ENCODE measurements at regions not wholly inside any gene's neighbourhood (a gene's known extent, or its start where the extent isn't known, plus 50 kb on each side); places are given as distances from the start of the nearest gene placed in this dataset.

DNA sequence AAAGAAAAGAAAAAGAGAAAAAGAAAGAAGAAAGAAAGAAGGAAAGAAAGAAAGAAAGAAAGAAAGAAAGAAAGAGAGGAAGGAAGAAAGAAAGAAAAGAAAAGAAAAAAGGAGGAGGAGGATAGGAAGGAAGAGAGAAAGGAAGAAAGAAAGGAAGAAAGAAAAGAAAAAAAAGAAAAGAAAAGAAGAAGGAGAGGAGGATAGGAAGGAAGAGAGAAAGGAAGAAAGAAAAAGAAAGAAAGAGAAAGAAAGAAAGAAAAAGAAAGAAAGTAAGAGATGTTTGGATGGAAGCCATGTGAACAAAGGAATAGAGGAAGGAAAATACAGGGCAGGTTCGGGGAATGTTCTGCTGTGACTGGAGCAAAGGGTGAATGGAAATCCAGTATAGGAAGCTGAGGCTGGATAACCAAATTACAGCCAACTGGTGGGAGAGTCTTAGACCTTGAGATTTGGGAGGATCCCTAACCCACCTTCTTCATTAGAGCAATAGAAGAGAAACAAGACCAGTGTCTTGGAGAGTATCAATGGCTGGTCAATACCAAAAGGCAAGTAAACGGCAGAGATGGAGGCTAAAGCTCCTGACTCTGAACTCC is 94.9 kb downstream of the RASSF10 start:
- in situ Hi-C loops (cut with MboI; ENCODE audit: low sequenced_read_pairs, unreplicated experiment) = no loop called here

GRCh38 chr11:13104619-13105236 is 95.6 kb downstream of the RASSF10 start:
- no peak for DNase-seq (ENCODE audit: low spot score)
- in situ Hi-C loops (cut with MboI; ENCODE audit: low sequenced_read_pairs, unreplicated experiment) = no loop called here
- TF ChIP-seq, protein P1, sequence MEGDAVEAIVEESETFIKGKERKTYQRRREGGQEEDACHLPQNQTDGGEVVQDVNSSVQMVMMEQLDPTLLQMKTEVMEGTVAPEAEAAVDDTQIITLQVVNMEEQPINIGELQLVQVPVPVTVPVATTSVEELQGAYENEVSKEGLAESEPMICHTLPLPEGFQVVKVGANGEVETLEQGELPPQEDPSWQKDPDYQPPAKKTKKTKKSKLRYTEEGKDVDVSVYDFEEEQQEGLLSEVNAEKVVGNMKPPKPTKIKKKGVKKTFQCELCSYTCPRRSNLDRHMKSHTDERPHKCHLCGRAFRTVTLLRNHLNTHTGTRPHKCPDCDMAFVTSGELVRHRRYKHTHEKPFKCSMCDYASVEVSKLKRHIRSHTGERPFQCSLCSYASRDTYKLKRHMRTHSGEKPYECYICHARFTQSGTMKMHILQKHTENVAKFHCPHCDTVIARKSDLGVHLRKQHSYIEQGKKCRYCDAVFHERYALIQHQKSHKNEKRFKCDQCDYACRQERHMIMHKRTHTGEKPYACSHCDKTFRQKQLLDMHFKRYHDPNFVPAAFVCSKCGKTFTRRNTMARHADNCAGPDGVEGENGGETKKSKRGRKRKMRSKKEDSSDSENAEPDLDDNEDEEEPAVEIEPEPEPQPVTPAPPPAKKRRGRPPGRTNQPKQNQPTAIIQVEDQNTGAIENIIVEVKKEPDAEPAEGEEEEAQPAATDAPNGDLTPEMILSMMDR (IDR thresholded peaks at IDR 0.05; ENCODE audit: borderline replicate concordance, control extremely low read depth, extremely low read depth, insufficient read depth, missing control alignments) = no peak

More for the DNA sequence above, 94.9 kb downstream of the RASSF10 start:
- no peak for DNase-seq (ENCODE audit: low spot score)
- TF ChIP-seq, protein P1 (IDR thresholded peaks at IDR 0.05; ENCODE audit: borderline replicate concordance, control extremely low read depth, extremely low read depth, insufficient read depth, missing control alignments) = no peak

GRCh38 chr11:13105237-13105844 is 96.2 kb downstream of the RASSF10 start:
- TF ChIP-seq, protein P1 (IDR thresholded peaks at IDR 0.05; ENCODE audit: borderline replicate concordance, control extremely low read depth, extremely low read depth, insufficient read depth, missing control alignments) = no peak
- no peak for DNase-seq (ENCODE audit: low spot score)
- in situ Hi-C loops (cut with MboI; ENCODE audit: low sequenced_read_pairs, unreplicated experiment) = no loop called here

GRCh38 chr11:13107544-13108044 is 98.5 kb downstream of the RASSF10 start:
- in situ Hi-C loops (cut with MboI; ENCODE audit: low sequenced_read_pairs, unreplicated experiment) = no loop called here
- TF ChIP-seq, protein P1 (IDR thresholded peaks at IDR 0.05; ENCODE audit: borderline replicate concordance, control extremely low read depth, extremely low read depth, insufficient read depth, missing control alignments) = no peak
- DNase-seq (ENCODE audit: low spot score) = no peak

DNA sequence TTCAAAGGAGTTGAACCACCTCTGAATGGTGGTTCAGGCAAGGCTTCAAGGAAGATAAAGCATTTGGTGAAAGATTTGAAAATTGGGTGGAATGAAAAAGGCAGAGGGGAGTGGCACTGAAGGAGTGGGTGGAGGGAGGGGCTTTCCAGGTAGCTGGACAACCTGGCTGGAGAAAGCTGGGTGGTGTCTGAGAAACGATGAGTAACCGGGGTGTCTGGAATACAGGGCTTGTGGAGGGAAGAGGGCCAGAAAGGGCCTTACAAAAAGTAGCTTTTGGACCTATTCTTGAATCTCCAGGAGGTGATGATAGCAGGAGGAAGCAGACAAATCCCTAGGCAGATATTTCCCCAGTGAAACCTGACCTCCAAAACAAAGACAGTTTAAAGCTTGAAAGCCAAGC is 99.3 kb downstream of the RASSF10 start:
- in situ Hi-C loops (cut with MboI; ENCODE audit: low sequenced_read_pairs, unreplicated experiment) = no loop called here
- DNase-seq (ENCODE audit: low spot score) = no peak
- TF ChIP-seq, protein P1 (IDR thresholded peaks at IDR 0.05; ENCODE audit: borderline replicate concordance, control extremely low read depth, extremely low read depth, insufficient read depth, missing control alignments) = no peak

DNA sequence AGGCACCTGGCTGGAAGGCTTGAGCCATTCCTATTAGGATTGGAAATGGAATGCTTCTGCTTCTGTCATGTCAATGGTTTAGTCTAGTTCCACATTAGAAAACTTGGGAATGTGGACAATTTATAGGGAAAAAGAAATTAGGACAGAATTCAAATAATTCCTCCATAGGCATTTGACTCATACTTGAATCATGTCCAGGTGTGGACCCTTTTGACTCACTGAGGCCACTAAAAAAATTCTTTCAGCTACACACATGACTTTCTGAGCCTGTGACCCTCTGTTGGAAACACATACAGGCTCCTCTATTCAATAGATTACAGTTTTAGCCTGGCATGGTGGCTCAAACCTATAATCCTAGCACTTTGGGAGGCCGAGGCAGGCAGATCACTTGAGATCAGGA is 100.5 kb downstream of the RASSF10 start:
- TF ChIP-seq, protein P1 (IDR thresholded peaks at IDR 0.05; ENCODE audit: borderline replicate concordance, control extremely low read depth, extremely low read depth, insufficient read depth, missing control alignments) = no peak
- DNase-seq (ENCODE audit: low spot score) = no peak
- in situ Hi-C loops (cut with MboI; ENCODE audit: low sequenced_read_pairs, unreplicated experiment) = no loop called here
